NCI-H2196 (cell line): ENCODE measurements at regions not wholly inside any gene's neighbourhood (a gene's known extent, or its start where the extent isn't known, plus 50 kb on each side); places are given as distances from the start of the nearest gene placed in this dataset.

ENCODE experiments used
- DNase-seq: peaks from one replicate; lab custom pipeline; 2025; ENCODE audit not compliant: unreplicated experiment; lab: John Stamatoyannopoulos, UW

DNA sequence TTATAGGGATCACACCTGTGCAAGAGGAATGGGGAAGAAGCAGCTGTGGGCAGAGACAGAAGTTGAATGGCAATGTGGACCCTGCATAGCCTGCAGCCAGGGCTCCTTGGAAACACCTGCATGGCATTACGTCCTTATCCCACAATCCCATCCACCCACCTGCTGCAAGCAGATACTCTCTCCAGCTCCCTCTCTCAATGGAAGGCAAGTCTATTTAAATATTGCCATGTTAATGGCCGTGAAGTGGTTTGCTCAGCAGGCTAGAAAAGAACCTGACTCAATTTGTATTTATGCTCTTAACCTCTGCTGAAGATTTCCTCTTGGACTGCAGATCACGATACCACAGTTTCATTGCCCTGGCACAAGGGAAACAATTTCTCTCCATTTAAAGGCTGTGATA is 417.0 kb downstream of the TYW1 start:
- peak; percentile 69 for DNase-seq

DNA sequence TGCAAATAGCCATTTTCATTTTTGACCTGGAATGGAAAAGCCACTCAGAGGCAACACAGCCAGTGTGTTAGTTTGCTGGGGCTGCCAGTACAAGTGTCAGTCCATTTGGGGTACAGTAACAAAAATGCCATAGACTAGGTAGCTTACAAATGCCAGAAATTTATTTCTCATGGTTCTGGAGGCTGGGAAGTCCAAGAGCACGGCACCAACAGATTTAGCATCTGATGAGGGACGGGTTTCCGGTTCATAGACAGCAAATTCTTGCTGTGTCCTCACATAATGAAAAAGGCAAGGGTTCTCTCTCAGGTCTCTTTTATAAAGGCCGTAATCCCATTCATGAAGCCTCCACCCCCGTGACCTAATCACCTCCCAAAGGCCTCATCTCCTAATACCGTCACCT is 418.2 kb downstream of the TYW1 start:
- DNase-seq, result no peak

DNA sequence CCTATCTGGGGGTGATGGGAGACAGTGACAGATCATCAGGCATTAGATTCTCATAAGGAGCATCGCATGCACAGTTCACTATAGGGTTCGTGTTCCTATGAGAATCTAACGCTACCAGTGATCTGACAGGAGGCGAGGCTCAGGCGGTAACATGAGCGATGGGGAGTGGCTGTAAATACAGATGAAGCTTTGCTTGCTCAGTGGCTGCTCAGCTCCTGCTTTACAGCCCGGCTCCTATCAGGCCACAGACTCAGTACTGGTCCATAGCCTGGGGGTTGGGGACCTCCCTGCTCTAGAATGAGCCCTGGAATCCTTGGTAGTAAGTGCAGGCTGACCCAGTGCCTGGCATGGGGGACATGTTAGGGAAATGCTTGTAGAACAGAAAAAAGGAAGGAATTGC is 426.0 kb downstream of the TYW1 start:
- no peak for DNase-seq

DNA sequence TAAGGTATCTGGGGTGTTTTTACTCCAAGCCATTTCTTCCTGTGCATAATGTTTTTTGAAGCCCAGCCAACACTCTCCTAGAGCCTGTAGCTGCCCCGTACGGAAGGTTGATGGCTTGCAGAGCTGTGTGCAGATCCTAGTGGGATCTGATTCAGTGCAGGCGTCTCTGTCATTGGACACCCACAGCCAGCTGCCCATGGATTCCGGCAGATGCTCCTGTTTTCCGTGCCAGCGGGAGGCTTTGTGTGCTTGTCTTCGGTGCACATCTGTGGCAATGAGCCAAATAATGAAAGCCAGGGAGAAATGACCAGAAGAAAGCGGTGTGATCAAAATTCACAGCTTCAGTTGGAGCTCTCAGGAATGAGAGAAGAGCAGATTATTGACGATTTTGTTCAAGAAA is 426.4 kb downstream of the TYW1 start:
- peak; percentile 71 for DNase-seq

DNA sequence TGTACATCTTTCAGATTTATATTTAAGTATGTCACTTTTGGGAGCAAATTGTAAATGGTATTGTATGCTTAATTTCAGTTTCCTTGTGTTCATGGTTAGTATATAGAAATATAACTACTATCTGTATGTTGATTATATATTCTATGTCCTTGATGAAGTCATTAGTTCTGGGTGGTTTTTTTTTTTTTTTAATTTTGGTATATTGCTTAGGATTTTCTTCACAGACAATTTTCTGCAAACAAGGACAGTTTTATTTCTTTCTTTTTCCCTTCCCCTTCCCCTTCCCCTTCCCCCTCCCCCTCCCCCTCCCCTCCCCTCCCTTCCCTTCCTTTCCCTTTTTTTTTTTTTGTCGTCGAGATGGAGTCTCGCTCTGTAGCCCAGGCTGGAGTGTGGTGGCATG is 430.0 kb downstream of the TYW1 start:
- DNase-seq, result no peak

DNA sequence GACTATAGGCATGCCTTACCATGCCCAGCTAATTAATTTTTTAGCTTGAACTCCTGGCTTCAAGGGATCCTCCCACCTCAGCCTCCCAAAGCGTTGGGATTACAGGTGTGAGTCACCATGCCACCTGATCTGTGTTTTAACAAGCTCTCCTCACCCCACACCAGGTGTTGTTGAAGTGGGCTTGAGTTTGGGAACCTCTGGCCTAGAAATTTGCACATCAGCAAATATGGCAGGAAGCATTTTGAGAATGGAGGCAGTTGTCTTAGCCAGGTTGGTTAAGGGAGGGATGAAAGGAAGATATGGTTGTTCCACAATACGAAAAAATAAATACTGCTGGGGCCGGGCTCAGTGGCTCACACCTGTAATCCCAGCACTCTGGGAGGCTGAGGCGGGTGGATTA is 433.1 kb downstream of the TYW1 start:
- peak; percentile 31 for DNase-seq

DNA sequence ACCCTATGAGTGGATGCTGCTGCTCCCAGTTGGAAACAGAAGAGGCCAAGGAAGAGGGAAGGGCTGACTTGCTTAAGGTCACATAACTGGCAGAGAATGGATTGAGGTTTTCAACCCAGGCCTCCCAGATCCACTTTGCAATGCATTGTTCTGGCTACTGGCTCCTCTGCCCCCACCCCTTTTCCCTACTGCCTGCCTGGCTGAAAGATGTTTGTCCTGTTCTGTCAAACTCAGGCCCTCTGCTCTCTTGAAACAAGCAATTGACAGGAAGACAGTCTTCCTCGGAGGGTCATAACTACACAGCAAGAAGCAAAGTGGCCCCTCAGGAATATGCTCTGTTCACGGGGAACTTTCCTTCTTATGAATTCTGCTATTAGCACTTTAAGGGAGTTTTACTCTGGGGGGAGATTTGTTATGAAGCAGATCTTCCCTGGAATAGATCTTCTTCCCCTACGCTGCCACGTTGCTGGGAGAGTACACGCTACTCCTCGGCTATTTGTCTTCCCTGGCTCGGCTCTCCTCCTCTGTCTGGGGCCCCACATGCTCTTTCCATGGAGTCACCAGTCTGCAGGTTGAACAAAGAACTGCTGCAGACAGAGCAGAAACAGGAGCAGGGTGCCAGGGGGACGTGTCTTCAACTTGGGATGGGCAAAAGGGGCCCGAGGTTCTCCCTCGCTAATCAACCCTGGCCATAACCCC is 436.1 kb downstream of the TYW1 start:
- no peak for DNase-seq

DNA sequence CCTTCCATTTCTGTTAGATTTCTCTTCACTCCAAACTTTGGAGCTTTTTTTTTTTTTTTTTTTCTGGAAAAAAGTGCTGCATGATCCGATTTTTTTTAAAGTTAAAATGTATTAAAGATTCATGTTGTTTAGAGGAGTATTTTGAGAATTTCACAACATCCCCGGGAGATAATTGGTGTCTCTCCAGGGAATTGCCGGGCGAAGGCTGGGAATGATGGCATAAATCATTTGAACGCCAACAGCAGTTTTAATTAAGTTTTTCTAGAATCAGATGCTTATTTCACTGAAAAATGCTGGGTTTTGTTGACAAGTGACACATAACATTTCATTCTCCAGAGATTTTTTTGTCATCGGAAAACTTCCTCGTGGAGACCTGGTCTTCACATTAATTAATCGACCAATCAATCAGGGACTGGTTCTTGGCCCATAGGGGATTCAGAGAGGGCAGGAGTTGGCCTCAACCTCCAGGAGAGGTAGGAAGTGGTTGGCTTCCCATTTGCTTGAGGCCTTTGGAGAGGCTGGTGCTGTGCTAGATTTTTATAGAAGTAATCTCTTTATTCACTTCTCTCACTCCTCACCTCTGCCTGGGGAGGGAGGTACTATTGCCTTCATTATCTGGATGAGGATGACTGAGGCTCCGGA is 439.4 kb downstream of the TYW1 start:
- no peak for DNase-seq

DNA sequence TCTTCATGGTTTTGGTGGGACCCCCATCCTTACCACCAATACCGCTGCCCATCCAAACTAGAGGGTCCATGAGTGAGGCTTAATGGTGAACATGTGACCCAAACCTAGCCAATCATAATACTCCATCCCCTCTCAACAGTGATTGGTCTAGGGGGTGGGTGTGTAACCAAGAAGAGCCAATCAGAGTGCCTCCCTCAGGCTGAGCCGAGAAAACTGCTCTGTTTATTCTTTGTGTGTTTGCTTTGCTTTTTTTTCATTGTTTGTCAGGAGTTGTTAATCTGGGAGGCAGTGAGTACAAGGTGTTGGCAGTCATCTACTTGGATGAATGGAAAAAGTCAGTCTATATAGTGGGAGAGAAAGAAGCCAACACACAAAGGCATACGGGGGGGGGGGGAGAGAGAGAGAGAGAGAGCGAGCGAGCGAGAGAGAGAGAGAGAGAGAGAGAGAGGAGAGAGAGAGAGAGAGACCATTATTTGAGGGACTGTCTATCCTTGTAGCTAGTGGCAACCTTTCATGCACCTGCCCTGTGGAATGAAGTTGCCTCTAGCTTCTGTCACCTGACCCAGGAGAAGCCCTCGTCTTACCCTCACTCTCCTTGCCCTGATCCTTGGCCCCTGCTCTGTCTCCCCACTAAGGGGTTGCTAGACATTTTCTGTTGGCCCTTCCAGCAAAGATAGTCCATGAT is 441.7 kb downstream of the TYW1 start:
- peak; percentile 21 for DNase-seq

DNA sequence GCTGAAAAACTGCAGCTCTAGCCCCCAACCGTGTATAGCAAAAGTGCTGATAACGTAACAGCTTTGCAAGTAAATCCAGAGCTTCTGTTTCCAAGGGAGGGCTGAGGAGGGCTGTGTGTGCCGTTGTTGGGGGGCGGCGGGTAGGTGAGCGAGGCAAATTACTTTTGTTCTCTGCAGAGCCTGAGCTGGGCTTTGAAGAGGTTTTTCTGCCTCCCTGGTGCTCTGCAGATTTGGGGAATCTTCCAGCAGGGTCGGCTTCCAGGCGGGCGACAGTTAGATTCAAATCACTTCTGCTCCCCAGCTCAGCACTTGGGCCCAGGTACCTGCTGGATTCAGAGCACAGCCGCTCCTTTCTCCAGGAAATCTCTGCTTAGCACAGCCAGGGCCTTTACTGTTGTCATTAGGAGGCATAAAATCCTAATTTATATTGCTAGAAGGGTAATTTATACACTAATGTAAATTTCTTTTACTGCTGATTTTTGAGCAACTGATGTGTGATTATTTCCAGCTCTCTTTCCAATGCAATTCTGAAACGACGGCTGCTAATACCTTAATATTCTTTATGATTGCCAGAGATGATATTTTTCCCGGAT is 442.4 kb downstream of the TYW1 start:
- no peak for DNase-seq

DNA sequence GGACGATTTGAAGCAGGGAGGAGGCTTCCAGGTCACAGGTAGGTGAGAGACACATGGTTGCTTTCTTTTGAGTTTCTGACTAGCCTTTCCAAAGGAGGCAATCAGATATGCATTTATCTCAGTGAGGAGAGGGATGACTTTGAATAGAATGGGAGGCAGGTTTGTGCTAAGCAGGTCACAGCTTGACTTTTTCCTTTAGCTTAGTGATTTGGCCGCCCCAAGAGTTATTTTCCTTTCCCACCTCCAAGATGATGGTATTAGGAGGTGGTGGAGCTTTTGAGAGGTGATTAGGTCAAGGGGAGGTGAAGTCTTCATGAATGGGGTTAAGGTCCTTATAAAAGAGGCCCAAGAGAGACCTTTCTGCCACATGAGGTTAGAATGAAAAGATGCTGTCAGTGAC is 443.7 kb downstream of the TYW1 start:
- DNase-seq, result no peak

DNA sequence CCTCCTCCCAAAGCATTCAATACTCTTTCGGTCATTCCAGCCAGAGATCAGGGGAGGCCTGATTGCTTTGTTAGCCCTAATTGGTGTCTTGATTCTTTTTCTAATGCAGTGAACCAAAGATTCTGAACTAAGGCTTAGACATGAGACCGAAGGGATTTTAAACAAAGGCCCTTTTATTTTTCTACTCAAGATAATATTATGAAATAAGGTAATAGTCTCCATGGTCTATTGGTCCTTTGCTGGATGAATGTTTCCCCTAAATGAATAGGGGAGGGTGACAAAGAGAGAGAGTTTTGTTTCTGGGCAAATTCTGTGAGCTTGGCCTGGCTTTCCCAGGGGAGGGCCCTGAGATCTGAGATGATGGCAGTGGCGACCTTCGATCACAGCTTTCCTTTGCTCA is 449.1 kb downstream of the TYW1 start:
- no peak for DNase-seq

DNA sequence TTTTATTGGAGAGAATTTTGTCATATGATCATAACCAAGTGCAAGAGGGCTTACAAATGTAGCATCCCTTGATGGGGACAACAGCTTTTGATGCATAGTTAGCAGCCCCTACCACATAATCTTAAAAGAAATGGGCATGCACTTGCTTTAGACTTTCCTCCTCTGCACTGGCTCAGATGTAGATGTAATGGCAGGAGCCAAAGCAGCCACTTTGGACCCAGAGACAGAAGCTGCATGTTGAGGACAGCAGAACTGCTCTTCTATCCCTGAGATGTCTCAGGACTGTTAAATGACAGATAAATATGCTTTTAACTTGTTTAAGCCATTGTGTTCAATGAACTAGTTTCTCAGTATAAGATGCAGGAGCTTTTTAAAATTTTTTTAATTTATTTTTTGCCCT is 450.7 kb downstream of the TYW1 start:
- DNase-seq, result no peak

DNA sequence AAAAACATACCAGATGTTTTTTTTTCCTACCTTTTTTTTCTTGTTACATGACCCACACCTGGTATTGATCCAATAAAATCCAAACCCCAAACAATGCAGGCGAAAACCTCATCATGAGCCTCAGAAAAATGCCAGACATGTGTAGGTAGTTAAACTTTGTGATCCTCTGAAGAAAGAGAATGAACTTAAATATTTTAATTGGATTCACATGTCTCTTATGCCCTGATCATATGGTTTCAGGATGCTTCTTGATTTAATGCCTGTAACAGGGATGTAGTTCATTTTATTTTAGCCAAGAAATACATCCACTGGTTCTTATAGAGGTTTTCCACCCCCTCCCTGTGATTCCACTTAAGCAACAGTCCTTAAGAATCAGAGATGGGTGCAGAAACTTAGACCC is 451.6 kb downstream of the TYW1 start:
- DNase-seq, result no peak

DNA sequence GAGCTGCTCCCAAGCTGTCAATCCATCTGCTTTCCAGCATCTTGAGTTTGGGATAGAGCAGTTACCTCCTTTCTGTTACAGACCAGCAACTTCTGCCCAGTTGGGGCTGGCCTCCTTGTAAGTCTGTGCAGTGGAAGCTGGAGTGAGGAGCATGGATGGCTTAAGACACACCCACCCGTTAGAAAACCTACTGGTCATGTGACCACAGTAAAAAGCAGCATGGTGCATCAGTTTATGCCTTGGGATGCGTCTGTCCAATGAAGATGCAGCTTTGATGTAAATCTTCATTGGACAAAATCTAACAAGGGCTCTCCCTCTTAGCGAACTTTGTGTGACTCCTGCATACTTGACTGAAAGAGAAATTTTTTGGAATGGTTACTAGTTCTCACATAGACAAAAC is 453.5 kb downstream of the TYW1 start:
- DNase-seq, result no peak

DNA sequence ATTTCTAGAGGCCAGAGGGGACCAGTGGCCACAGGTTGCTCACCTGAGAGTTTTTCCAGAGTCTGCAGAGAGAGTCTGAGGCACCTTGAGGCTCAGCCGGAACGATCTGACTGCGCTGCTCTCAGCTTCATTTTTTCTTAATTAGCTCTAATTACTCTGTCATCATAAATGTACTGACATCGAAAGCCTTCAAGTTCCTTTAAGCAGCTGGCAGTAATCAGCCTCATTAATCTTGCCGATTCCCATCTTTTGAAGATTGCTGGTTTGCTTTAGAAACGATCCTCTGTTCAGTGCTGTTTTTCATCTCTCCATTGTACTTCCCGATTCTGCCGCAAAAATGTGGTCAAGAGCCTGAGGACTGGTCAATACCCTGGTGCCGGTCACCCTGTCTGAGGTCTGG is 454.7 kb downstream of the TYW1 start:
- DNase-seq, result no peak

DNA sequence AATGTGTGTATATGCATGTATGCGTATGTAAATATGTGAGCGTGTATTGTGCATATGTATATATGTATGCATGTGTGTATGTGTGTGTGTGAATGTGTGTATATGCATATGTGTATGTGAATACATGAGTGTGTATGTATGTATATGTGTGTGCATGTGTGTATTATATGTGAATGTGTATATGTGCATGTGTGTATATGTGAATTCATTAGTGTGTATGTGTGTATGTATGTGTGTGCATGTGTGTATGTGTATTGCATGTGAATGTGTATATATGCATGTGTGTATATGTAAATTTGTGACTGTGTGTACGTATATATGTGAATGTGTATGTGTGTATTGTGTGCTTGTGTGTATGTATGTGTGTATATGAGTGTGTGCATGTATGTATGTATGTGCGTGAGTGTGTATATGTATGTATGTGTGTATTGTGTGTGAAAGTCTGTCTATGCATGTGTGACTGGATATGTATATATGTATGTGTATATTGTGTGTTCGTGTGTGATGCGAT is 455.9 kb downstream of the TYW1 start:
- DNase-seq, result no peak

DNA sequence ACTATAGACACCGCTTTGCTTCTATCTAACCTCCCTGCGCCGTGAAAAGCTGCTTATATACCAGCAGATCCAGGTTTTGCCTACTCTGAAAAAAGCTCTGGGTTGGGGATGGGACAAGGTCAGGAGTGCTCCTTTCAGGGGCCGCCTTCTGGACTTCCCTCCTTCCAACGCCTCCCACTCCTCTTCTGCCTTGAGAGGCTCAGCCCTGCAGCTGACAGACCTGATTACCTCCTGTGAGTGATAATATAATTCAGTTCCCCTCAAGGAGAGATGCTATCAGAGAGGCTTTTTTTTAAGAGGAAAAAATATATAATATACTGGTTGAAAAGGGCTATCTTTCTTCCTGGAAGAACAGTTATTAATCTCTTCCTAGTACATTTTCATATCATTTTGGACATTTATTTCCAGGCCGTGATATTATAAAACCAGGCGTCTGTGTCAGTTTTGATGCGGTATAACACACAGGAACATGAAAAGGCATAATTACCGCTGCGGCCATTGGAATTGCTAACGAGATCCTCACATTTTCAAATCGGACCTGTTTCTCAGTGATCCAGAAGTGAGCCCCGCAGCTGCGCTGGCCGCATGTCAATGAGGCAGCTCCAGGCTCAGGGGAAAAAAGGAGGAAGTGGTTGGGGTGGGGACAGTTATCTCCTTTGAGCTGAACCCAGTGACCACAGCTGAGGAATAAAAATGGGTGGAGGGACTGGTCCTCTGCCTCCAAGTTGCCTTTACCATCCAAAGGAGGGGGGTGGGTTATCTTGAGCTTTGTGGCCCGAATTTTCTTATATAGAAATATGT is 457.1 kb downstream of the TYW1 start:
- DNase-seq, result no peak

DNA sequence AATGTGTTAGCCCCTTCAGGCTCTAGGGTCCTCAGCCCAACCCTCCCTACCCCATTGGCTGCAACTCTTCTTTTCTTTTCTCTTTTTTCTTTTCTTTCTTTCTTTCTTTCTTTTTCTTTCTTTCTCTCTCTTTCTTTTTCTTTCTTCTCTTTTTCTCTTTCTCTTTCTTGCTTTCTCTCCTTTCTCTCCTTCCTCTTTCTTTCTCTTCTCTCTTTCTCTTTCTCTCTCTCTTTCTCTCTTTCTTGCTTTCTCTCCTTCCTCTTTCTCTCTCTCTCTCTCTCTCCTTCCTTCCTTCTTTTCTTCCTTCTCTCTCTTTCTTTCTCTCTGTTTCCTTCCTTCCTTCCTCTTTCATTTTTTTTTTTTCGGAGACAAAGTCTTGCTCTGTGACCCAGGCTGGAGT is 458.9 kb downstream of the TYW1 start:
- DNase-seq, result no peak

DNA sequence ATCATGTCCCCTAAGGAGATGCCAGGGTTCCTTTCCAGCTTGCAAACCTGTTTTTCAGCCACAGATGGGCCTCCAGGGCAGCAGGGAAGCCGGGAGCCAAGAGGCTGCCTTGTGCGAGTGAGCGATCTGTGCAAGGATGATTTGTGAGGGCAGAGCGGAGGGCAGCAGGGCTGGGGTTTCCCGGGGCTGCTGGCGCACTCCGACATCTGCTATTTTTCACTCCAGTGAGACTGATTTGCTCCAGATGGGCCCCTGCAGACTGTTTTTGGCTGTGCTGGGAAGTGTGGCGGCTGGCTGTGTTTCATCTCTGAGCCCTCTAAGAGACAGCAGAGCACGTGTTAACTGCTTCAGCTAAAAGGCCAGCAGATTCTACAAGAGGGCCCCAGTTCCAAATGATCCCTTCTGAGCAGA is 466.2 kb downstream of the TYW1 start:
- no peak for DNase-seq

DNA sequence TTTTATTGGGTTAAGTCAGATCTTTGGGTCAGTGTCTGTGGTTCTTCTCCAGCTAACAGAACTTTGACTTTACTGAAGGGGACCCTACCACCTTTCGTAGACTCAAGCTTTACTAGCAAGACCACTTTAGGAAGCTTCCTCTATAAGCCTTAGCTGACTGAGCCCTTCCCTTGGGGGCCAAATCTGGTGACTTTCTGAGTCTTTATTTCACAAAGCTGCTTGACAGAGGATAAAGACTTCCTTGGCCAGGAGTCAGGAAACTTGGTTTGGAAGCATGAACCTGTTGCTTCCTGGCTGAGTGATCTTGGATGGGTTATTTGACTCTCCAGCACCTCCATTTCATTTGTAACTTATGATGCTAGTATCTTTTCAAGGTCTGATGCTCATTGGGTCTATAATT is 466.7 kb downstream of the TYW1 start:
- no peak for DNase-seq
